ENCODE measurements at regions not wholly inside any gene's neighbourhood (a gene's known extent, or its start where the extent isn't known, plus 50 kb on each side); places are given as distances from the start of the nearest gene placed in this dataset.

GRCh38 chr20:11850901-11851300 lies 66.8 kb upstream of the BTBD3 start:
- DNase-seq (ENCODE audit: low read depth), result no peak
- TF ChIP-seq, protein P1, sequence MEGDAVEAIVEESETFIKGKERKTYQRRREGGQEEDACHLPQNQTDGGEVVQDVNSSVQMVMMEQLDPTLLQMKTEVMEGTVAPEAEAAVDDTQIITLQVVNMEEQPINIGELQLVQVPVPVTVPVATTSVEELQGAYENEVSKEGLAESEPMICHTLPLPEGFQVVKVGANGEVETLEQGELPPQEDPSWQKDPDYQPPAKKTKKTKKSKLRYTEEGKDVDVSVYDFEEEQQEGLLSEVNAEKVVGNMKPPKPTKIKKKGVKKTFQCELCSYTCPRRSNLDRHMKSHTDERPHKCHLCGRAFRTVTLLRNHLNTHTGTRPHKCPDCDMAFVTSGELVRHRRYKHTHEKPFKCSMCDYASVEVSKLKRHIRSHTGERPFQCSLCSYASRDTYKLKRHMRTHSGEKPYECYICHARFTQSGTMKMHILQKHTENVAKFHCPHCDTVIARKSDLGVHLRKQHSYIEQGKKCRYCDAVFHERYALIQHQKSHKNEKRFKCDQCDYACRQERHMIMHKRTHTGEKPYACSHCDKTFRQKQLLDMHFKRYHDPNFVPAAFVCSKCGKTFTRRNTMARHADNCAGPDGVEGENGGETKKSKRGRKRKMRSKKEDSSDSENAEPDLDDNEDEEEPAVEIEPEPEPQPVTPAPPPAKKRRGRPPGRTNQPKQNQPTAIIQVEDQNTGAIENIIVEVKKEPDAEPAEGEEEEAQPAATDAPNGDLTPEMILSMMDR (IDR thresholded peaks at IDR 0.05; ENCODE audit: low read length, missing control alignments), result no peak
- H3K4me3 ChIP-seq (replicated peaks; ENCODE audit: low read depth, low read length), result no peak overlapping the region

- no peak for DNase-seq (ENCODE audit: low read depth)
- TF ChIP-seq, protein P1 (IDR thresholded peaks at IDR 0.05; ENCODE audit: low read length, missing control alignments), result no peak
- no peak overlapping the region for H3K4me3 ChIP-seq (replicated peaks; ENCODE audit: low read depth, low read length)
Observed at GRCh38 chr20:11851646-11852045, 66.0 kb upstream of the BTBD3 start.

GRCh38 chr20:11852189-11852588 lies 65.5 kb upstream of the BTBD3 start:
- TF ChIP-seq, protein P1 (IDR thresholded peaks at IDR 0.05; ENCODE audit: low read length, missing control alignments), result no peak
- no peak for DNase-seq (ENCODE audit: low read depth)
- H3K4me3 ChIP-seq (replicated peaks; ENCODE audit: low read depth, low read length), result no peak overlapping the region

- H3K4me3 ChIP-seq (replicated peaks; ENCODE audit: low read depth, low read length), result no peak overlapping the region
- DNase-seq (ENCODE audit: low read depth), result no peak
- TF ChIP-seq, protein P1 (IDR thresholded peaks at IDR 0.05; ENCODE audit: low read length, missing control alignments), result no peak
Observed at GRCh38 chr20:11852811-11853210, 64.9 kb upstream of the BTBD3 start.

- H3K4me3 ChIP-seq (replicated peaks; ENCODE audit: low read depth, low read length), result no peak overlapping the region
- DNase-seq (ENCODE audit: low read depth), result no peak
- TF ChIP-seq, protein P1 (IDR thresholded peaks at IDR 0.05; ENCODE audit: low read length, missing control alignments), result no peak
Observed at GRCh38 chr20:11853359-11853758, 64.3 kb upstream of the BTBD3 start.

DNA sequence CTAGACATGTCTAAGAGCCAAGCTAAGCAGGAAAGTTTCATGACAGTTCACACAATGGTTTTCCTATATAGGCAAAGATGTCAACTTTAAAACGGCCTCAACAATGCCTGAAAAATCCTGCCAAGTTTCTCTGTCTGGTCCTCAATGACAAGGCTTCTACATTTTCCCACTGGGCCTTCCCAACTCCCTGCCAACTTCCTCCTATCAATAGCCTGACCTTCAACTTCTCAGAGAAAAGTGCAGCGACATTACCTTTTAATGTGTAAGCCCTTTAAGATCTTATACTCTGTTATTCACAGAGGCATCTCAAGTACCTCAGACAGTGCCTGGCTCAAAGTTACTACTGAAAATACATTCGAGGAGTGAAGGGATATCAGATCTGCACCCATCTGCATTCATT lies 56.2 kb upstream of the BTBD3 start:
- H3K4me3 ChIP-seq (replicated peaks; ENCODE audit: low read depth, low read length), result no peak overlapping the region
- TF ChIP-seq, protein P1 (IDR thresholded peaks at IDR 0.05; ENCODE audit: low read length, missing control alignments), result no peak
- DNase-seq (ENCODE audit: low read depth), result no peak

GRCh38 chr20:11867291-11867919 lies 50.3 kb upstream of the BTBD3 start:
- no peak overlapping the region for H3K4me3 ChIP-seq (replicated peaks; ENCODE audit: low read depth, low read length)
- no peak for DNase-seq (ENCODE audit: low read depth)

More at GRCh38 chr20:11867291-11867919, 50.3 kb upstream of the BTBD3 start:
- TF ChIP-seq, protein P1 (IDR thresholded peaks at IDR 0.05; ENCODE audit: low read length, missing control alignments), result no peak

Data from fibroblast of pulmonary artery (primary cell).